ENCODE measurements at regions not wholly inside any gene's neighbourhood (a gene's known extent, or its start where the extent isn't known, plus 50 kb on each side); places are given as distances from the start of the nearest gene placed in this dataset.
"Not testable (repeated sequence)": the region's sequence is repeated elsewhere in the genome, so short reads cannot be mapped to it uniquely, and the experiment has no call there.

GRCh38 chr5:74536658-74537057 is 103.9 kb downstream of the ENC1 start:
- DNase-seq (ENCODE audit: low spot score), result no peak
- intact Hi-C loops (cut with DNase I), result no loop called here

DNA sequence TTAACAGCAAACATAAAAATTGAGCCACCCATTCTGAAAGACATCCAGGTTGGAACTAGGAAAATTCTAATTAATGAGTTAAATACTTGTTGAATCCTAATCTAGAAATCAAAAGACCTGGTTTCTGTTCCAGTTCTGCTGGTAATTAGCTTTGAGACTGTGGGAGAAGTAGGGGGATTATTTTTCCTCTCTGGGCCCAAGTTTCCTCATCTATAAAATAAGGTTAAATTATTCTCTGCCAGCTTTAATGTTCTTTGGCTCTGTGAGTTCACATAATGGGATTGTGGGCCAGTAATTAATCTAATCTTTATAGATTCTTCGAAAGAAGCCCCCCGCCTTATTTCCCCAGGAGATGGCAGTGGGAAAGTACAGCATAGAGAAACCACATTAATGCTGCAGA is 104.6 kb downstream of the ENC1 start:
- intact Hi-C loops (cut with DNase I), result no loop called here
- DNase-seq (ENCODE audit: low spot score), result no peak

DNA sequence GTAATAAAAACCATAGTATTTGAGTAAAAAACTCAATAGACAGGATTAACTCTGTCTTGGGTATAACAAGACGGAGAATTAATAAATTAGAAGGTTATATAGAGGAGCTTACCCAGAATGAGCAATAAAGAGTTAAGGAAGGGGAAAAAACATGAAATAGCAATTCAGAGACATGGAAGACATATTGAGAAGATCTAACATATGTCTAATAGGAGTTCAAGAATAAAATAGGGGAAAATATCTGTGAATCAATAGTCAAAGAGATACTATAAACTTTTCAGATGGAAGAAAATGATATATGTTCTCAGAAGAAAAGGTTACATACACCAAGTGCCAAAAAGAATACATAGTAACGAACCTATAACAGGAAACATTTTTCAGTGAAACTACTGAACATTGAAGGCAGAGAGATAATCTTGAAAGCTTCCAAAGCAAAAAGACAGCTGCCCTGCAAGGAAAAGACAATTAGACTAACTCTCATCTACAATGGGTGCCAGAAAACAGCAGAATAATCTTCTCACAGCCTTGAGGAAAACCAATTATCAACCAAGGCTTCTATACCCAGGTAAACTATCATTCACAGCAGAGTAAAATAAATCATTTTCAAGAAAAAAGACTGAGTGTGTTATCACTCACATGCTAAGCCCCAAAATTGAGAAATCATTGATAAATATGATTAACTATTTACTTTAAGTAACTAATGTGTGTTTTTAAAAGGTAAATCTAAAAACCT is 106.0 kb downstream of the ENC1 start:
- intact Hi-C loops (cut with DNase I), result no loop called here
- no peak for DNase-seq (ENCODE audit: low spot score)

GRCh38 chr5:74530326-74531050 is 110.0 kb downstream of the ENC1 start:
- intact Hi-C loops (cut with DNase I), result no loop called here
- DNase-seq (ENCODE audit: low spot score), result no peak

- DNase-seq (ENCODE audit: low spot score), result no peak
- intact Hi-C loops (cut with DNase I), result no loop called here
Observed at GRCh38 chr5:74529101-74529500, 111.4 kb downstream of the ENC1 start.

DNA sequence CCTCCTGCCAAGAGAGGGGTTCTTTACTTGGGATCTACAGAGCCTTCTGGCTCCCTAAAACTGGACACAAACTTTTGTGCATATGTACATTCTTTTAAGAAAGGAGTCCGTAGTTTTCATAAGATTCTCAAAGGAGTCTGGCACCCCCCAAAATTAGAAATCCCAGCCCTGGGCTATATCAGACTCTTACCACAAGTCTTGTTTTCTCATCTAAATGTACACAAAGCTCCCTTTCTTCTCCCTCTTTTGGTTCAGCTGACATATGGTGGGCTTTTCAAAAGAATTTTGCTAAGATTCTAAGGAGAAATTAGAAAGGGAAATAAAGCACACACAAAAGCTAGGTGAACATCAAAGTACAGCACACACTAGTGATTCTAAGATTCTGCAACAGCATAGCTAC is 114.4 kb downstream of the ENC1 start:
- no peak for DNase-seq (ENCODE audit: low spot score)
- intact Hi-C loops (cut with DNase I), result no loop called here

- DNase-seq (ENCODE audit: low spot score); intact Hi-C loops (cut with DNase I): not testable (repeated sequence)
Observed at GRCh38 chr5:74524767-74525166, 115.8 kb downstream of the ENC1 start.

- intact Hi-C loops (cut with DNase I); DNase-seq (ENCODE audit: low spot score): not testable (repeated sequence)
Observed at GRCh38 chr5:74523698-74524097, 116.8 kb downstream of the ENC1 start.

DNA sequence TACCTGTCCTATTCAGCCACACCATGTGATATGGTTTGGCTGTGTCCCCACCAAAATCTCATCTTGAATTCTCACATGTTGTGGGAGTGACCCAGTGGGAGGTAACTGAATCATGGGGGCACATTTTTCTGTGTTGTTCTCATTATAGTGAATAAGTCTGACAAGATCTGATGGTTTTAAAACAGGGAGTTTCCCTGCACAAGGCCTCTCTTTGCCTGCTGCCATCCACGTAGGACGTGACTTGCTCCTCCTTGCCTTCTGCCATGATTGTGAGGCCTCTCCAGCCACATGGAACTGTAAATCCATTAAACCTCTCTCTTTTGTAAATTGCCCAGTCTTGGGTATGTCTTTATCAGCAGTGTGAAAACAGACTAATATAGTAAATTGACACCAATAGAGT is 117.7 kb downstream of the ENC1 start:
- intact Hi-C loops (cut with DNase I); DNase-seq (ENCODE audit: low spot score): not testable (repeated sequence)

GRCh38 chr5:74521401-74521800 is 119.1 kb downstream of the ENC1 start:
- intact Hi-C loops (cut with DNase I), result no loop called here
- no peak for DNase-seq (ENCODE audit: low spot score)

DNA sequence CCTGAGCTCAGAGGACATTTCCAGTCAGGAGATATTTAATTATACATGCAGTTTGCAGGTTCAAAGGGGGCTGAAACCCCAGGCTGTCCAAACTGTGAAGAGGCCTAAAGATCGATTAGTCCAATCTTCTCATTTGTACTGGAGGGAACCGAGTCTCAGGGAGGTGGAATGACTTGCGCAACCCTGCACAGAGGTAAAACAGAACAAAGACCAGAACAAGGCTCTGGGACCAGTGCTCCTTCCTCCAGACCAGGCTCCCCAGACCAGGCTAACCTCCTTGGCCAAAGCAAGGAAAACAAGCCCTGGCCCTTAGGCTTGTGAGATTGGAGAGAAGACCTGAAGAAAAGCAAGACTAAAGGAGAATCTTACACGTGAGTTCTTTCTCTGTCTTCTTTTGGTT is 120.8 kb downstream of the ENC1 start:
- DNase-seq (ENCODE audit: low spot score), result no peak
- intact Hi-C loops (cut with DNase I), result no loop called here

DNA sequence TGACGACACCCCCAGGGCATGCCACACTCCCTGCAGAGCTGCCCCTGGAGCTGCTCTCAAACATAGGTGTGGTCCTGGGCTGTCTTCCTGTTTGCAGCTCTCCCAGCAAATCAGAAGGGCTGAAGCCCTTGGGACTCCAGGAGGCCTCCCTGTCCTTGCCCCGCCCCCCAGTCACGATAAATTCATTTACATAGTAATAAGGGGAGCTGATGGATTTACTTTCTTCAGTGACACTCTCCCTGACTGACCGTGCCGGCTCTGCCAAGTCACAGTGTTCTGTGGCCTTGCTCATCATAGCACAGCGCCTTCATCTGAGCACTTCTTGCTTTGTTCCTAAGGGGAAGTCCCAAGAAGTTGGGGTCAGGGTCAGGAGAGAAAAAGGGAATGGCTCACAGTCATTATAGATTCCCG is 121.4 kb downstream of the ENC1 start:
- DNase-seq (ENCODE audit: low spot score), result no peak
- intact Hi-C loops (cut with DNase I), result no loop called here

- intact Hi-C loops (cut with DNase I), result no loop called here
- DNase-seq (ENCODE audit: low spot score), result no peak
Observed at GRCh38 chr5:74517700-74518099, 122.8 kb downstream of the ENC1 start.

DNA sequence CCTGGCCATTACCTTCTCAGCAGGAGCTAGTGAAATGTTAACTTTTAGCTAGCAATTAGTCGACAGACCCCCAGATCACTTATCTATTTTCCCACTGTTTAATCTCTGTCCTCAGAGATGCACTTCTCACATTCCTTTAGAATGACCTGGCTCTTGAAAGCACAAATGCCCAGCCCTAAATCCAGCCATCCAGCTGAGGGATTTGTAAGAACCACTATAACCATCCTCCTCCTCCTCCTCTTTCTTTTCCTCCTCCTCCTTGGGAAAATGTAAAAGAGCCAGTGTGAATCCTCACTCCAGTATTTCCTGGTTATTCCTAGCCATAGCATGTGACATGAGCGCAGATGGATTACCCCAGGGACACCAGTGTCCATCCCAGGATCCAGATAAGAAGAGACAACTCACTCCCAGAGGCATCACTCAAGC is 124.3 kb downstream of the ENC1 start:
- DNase-seq (ENCODE audit: low spot score), result no peak
- intact Hi-C loops (cut with DNase I), result no loop called here

DNA sequence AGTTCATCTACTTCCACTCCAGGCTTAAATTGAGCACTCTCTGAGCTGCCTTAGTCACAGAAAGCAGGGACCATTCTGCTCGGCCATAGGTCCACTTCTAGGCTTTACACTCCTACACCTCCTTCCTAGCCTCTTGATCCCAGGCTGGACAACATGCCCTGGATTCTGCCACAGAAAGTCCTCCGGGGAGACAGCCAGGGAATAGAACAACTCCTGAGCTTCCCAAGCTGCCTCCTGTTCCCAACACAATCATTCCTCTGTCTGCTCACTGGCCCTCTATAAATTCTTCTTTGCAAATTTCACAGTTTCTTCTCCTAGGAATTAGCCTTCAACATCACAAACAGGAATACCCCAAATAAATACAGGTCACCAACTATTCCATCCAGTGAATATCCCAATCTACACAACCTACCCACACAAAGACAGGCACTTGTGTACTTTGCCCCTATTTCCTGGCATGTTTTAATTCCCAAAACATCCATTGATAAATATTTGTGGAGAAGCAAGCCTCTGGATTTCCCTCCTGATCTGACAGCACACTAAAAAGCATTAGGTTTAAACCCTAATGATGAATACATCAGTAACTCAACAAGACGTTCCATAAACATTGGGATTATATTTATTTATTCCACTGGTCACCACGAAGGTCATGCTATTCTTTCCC is 125.5 kb downstream of the ENC1 start:
- intact Hi-C loops (cut with DNase I), result no loop called here

GRCh38 chr5:74511770-74512169 is 128.8 kb downstream of the ENC1 start:
- DNase-seq (ENCODE audit: low spot score); intact Hi-C loops (cut with DNase I): not testable (repeated sequence)

More for the DNA sequence above, 125.5 kb downstream of the ENC1 start:
- no peak for DNase-seq (ENCODE audit: low spot score)

DNA sequence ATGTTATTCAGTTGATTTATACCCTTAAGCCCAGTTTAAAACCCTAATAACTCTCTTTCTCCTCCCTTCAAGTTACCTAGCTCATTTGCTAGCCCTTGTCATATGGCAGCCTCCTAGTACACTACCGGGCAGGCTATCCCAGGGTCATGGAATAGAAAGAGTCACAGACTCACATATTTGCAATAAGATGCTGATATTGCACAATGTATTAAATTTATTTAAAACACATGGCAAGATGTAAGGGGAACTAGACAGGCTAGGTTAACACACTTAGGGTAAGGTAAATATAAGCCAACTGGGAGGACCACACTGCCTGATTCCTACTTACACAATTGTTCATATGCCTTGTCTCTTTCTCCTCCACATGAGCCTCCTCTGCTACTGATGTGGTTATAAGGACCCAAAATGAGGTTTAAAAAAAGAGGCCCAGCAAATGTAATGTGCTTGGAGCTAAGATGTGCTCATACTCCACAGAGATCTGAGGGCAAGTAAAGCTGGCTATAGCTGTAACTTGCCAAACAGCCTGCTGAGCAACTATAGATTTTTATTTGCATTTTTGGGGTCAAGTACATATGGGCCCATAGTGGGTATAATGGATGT is 130.0 kb downstream of the ENC1 start:
- no peak for DNase-seq (ENCODE audit: low spot score)
- intact Hi-C loops (cut with DNase I), result no loop called here

DNA sequence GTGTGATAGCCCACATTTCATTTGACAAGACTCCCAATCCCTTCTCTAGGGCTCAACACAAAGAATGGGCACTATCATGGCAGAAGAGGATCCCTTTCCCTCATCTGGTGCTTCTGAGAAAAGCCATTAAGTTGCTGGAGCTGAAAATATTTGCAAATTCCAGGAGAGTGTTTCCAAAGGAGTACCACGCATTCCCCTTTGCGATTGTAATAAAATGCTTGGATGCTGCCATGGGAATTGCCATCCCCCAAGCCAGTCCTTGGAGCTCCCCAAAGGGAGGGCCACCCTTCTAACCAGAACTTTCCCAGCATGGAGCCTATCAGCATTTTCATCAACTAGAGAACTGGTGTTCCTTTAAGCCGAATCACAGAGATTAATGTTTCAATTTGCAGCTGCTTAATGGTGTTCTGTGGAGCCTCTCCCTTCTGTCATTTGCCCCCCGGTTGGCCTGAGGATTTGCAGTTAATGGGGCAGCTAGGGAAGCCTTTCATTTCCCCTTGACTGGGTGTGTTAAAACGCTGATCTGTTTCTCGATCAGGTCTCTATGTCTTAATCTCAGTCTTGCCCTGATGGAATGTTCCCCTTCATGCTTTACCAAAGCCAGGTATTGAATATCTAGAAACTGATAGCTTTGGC is 133.0 kb downstream of the ENC1 start:
- no peak for DNase-seq (ENCODE audit: low spot score)
- intact Hi-C loops (cut with DNase I), result no loop called here

- intact Hi-C loops (cut with DNase I), result no loop called here
Observed at GRCh38 chr5:74506119-74506518, 134.4 kb downstream of the ENC1 start.

GRCh38 chr5:74504463-74504862 is 136.1 kb downstream of the ENC1 start:
- intact Hi-C loops (cut with DNase I), result no loop called here
- DNase-seq (ENCODE audit: low spot score), result no peak

More at GRCh38 chr5:74506119-74506518, 134.4 kb downstream of the ENC1 start:
- DNase-seq (ENCODE audit: low spot score), result no peak
